ENCODE measurements at regions not wholly inside any gene's neighbourhood (a gene's known extent, or its start where the extent isn't known, plus 50 kb on each side); places are given as distances from the start of the nearest gene placed in this dataset.

- TF ChIP-seq KAT7 (CRISPR knock-in tag; IDR thresholded peaks at IDR 0.05; ENCODE audit: borderline replicate concordance) (no peak), NR1H2 (CRISPR knock-in tag; IDR thresholded peaks at IDR 0.05) (no peak), PRDM15 (CRISPR knock-in tag; IDR thresholded peaks at IDR 0.05) (no peak)
- TF ChIP-seq, protein P1, sequence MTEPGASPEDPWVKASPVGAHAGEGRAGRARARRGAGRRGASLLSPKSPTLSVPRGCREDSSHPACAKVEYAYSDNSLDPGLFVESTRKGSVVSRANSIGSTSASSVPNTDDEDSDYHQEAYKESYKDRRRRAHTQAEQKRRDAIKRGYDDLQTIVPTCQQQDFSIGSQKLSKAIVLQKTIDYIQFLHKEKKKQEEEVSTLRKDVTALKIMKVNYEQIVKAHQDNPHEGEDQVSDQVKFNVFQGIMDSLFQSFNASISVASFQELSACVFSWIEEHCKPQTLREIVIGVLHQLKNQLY (CRISPR knock-in tag; IDR thresholded peaks at IDR 0.05): no peak
- TF ChIP-seq, protein P2, sequence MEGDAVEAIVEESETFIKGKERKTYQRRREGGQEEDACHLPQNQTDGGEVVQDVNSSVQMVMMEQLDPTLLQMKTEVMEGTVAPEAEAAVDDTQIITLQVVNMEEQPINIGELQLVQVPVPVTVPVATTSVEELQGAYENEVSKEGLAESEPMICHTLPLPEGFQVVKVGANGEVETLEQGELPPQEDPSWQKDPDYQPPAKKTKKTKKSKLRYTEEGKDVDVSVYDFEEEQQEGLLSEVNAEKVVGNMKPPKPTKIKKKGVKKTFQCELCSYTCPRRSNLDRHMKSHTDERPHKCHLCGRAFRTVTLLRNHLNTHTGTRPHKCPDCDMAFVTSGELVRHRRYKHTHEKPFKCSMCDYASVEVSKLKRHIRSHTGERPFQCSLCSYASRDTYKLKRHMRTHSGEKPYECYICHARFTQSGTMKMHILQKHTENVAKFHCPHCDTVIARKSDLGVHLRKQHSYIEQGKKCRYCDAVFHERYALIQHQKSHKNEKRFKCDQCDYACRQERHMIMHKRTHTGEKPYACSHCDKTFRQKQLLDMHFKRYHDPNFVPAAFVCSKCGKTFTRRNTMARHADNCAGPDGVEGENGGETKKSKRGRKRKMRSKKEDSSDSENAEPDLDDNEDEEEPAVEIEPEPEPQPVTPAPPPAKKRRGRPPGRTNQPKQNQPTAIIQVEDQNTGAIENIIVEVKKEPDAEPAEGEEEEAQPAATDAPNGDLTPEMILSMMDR (IDR thresholded peaks at IDR 0.05): no peak
Observed at GRCh38 chr6:114421199-114421598, 78.4 kb upstream of the HS3ST5 start.
